ENCODE measurements at regions not wholly inside any gene's neighbourhood (a gene's known extent, or its start where the extent isn't known, plus 50 kb on each side); places are given as distances from the start of the nearest gene placed in this dataset.

DNA sequence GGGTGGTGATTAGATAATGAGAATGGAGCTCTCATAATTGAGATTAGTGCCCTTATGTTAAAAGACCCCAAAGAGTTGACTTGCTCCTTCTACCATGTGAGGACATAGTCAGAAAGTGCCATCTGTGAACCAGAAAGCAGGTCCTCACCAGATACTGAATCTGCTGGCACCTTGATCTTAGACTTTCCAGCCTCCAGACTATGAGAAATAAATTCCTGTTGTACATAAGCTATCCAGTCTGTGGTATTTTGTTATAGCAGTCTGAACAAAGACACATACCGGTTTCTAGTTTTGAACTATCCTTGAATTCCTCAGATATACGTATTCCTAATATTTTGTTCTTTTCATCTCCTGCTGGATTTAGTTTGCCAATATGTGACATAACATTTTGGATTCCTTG, 228.1 kb downstream of the FZD1 start:
- ATAC-seq = no peak
- DNase-seq (ENCODE audit: low read depth, low spot score) = no peak
- TF ChIP-seq TCF12 (IDR thresholded peaks at IDR 0.05; ENCODE audit: low read depth, low read length) (no peak), NRF1 (conservative IDR thresholded peaks at IDR 0.05; ENCODE audit: low read depth, low read length) (no peak), DPF2 (IDR thresholded peaks at IDR 0.05) (no peak), GATAD2B (conservative IDR thresholded peaks at IDR 0.05; ENCODE audit: low read depth) (no peak)
- Histone ChIP-seq H3K4me1 (ENCODE audit: control insufficient read depth, insufficient read depth, low read length) (no peaks in the 10 kb centered on the region), H4K20me1 (ENCODE audit: control insufficient read depth, insufficient read depth) (no peaks in the 10 kb centered on the region), H3K27ac (ENCODE audit: control insufficient read depth, insufficient read depth) (no peak overlapping the region), H3K4me2 (ENCODE audit: control insufficient read depth, insufficient read depth) (no peak overlapping the region), H3K9ac (ENCODE audit: control insufficient read depth, insufficient read depth, low read length) (no peak overlapping the region), H3K27me3 (replicated peaks in 1 of 2; ENCODE audit: control insufficient read depth in 2 of 2, insufficient read depth in 2 of 2, low read length in 1 of 2) (no peaks in the 10 kb centered on the region), H2AFZ (ENCODE audit: control insufficient read depth, low read depth, low read length) (no peak overlapping the region), H3K9me3 (replicated peaks; ENCODE audit: control insufficient read depth, insufficient read depth, low read length) (no peaks in the 10 kb centered on the region), H3K36me3 (ENCODE audit: control insufficient read depth in 2 of 2, insufficient read depth in 2 of 2, low read length in 1 of 2) (no peaks in the 10 kb centered on the region), H3K79me2 (ENCODE audit: control insufficient read depth, insufficient read depth, low read length) (no peaks in the 10 kb centered on the region), H3K4me3 (no peak overlapping the region)
- no TSS peak for BruUV-seq (replicated peaks)
- FAIRE-seq = no peak
- RAD21 ChIA-PET (ENCODE audit: unreplicated experiment) = no interaction called here
- in situ Hi-C loops (cut with MboI) = no loop called here
- CTCF ChIA-PET = no interaction called here
- SMC1A ChIA-PET (ENCODE audit: uncharacterized antibody, unreplicated experiment) = no interaction called here
- 44% methylated on average over 2 of the region's 2 CpGs for WGBS (ENCODE audit: insufficient coverage, insufficient replicate concordance, low lambda C conversion rate, missing lambda C conversion rate)
- POLR2A ChIA-PET = no interaction called here
- intact Hi-C loops (cut with micrococcal nuclease; ENCODE audit: unreplicated experiment) = no loop called here

DNA sequence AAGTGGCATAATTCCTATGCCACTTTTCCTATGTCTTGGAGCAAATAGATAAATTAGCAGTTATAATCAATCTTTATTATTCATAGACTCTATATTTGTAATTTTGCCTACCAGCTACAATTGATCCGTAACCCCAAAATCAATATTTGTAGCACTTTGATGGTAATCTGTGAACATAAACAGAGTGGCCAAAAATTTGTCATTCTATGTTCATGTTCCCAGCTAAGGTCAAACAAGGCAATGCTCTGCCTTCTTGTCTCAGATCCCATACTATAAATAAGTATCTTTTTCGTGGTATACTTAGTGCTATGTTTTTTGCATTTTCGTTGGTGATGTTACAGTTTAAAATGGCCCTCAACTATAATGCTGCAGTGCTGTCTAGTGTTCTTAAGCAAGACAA, 228.5 kb downstream of the FZD1 start:
- Histone ChIP-seq H3K27ac (ENCODE audit: control insufficient read depth, insufficient read depth) (no peak overlapping the region), H3K27me3 (replicated peaks in 1 of 2; ENCODE audit: control insufficient read depth in 2 of 2, insufficient read depth in 2 of 2, low read length in 1 of 2) (no peaks in the 10 kb centered on the region), H3K4me1 (ENCODE audit: control insufficient read depth, insufficient read depth, low read length) (no peaks in the 10 kb centered on the region), H3K4me2 (ENCODE audit: control insufficient read depth, insufficient read depth) (no peak overlapping the region), H3K9me3 (replicated peaks; ENCODE audit: control insufficient read depth, insufficient read depth, low read length) (no peaks in the 10 kb centered on the region), H3K4me3 (no peak overlapping the region), H4K20me1 (ENCODE audit: control insufficient read depth, insufficient read depth) (no peaks in the 10 kb centered on the region), H3K9ac (ENCODE audit: control insufficient read depth, insufficient read depth, low read length) (no peak overlapping the region), H2AFZ (ENCODE audit: control insufficient read depth, low read depth, low read length) (no peak overlapping the region), H3K79me2 (ENCODE audit: control insufficient read depth, insufficient read depth, low read length) (no peaks in the 10 kb centered on the region), H3K36me3 (ENCODE audit: control insufficient read depth in 2 of 2, insufficient read depth in 2 of 2, low read length in 1 of 2) (no peaks in the 10 kb centered on the region)
- ChIA-PET POLR2A (no interaction called here), RAD21 (ENCODE audit: unreplicated experiment) (no interaction called here), CTCF (no interaction called here), SMC1A (ENCODE audit: uncharacterized antibody, unreplicated experiment) (no interaction called here)
- in situ Hi-C loops (cut with MboI) = no loop called here
- intact Hi-C loops (cut with micrococcal nuclease; ENCODE audit: unreplicated experiment) = no loop called here
- DNase-seq (ENCODE audit: low read depth, low spot score) (no peak), ATAC-seq (no peak), FAIRE-seq (no peak)
- no TSS peak for BruUV-seq (replicated peaks)
- 27% methylated on average over 3 of the region's 3 CpGs for WGBS (ENCODE audit: insufficient coverage, insufficient replicate concordance, low lambda C conversion rate, missing lambda C conversion rate)
- no peak for TF ChIP-seq IKZF1 (conservative IDR thresholded peaks at IDR 0.05)
- TF ChIP-seq, protein P1, sequence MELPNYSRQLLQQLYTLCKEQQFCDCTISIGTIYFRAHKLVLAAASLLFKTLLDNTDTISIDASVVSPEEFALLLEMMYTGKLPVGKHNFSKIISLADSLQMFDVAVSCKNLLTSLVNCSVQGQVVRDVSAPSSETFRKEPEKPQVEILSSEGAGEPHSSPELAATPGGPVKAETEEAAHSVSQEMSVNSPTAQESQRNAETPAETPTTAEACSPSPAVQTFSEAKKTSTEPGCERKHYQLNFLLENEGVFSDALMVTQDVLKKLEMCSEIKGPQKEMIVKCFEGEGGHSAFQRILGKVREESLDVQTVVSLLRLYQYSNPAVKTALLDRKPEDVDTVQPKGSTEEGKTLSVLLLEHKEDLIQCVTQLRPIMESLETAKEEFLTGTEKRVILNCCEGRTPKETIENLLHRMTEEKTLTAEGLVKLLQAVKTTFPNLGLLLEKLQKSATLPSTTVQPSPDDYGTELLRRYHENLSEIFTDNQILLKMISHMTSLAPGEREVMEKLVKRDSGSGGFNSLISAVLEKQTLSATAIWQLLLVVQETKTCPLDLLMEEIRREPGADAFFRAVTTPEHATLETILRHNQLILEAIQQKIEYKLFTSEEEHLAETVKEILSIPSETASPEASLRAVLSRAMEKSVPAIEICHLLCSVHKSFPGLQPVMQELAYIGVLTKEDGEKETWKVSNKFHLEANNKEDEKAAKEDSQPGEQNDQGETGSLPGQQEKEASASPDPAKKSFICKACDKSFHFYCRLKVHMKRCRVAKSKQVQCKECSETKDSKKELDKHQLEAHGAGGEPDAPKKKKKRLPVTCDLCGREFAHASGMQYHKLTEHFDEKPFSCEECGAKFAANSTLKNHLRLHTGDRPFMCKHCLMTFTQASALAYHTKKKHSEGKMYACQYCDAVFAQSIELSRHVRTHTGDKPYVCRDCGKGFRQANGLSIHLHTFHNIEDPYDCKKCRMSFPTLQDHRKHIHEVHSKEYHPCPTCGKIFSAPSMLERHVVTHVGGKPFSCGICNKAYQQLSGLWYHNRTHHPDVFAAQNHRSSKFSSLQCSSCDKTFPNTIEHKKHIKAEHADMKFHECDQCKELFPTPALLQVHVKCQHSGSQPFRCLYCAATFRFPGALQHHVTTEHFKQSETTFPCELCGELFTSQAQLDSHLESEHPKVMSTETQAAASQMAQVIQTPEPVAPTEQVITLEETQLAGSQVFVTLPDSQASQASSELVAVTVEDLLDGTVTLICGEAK (IDR thresholded peaks at IDR 0.05; ENCODE audit: borderline replicate concordance) = no peak
- TF ChIP-seq TARDBP (IDR thresholded peaks at IDR 0.05; ENCODE audit: borderline replicate concordance) = no peak
- no peak for TF ChIP-seq CEBPB (IDR thresholded peaks at IDR 0.05; ENCODE audit: borderline replicate concordance in 1 of 2, low read depth in 2 of 2, low read length in 2 of 2)
- TF ChIP-seq, protein P2, sequence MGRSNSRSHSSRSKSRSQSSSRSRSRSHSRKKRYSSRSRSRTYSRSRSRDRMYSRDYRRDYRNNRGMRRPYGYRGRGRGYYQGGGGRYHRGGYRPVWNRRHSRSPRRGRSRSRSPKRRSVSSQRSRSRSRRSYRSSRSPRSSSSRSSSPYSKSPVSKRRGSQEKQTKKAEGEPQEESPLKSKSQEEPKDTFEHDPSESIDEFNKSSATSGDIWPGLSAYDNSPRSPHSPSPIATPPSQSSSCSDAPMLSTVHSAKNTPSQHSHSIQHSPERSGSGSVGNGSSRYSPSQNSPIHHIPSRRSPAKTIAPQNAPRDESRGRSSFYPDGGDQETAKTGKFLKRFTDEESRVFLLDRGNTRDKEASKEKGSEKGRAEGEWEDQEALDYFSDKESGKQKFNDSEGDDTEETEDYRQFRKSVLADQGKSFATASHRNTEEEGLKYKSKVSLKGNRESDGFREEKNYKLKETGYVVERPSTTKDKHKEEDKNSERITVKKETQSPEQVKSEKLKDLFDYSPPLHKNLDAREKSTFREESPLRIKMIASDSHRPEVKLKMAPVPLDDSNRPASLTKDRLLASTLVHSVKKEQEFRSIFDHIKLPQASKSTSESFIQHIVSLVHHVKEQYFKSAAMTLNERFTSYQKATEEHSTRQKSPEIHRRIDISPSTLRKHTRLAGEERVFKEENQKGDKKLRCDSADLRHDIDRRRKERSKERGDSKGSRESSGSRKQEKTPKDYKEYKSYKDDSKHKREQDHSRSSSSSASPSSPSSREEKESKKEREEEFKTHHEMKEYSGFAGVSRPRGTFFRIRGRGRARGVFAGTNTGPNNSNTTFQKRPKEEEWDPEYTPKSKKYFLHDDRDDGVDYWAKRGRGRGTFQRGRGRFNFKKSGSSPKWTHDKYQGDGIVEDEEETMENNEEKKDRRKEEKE (IDR thresholded peaks at IDR 0.05) = no peak
- TF ChIP-seq, protein P3, sequence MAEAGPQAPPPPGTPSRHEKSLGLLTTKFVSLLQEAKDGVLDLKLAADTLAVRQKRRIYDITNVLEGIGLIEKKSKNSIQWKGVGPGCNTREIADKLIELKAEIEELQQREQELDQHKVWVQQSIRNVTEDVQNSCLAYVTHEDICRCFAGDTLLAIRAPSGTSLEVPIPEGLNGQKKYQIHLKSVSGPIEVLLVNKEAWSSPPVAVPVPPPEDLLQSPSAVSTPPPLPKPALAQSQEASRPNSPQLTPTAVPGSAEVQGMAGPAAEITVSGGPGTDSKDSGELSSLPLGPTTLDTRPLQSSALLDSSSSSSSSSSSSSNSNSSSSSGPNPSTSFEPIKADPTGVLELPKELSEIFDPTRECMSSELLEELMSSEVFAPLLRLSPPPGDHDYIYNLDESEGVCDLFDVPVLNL (IDR thresholded peaks at IDR 0.05; ENCODE audit: low read depth, low read length) = no peak
